GM12892 (cell line): ENCODE measurements at regions not wholly inside any gene's neighbourhood (a gene's known extent, or its start where the extent isn't known, plus 50 kb on each side); places are given as distances from the start of the nearest gene placed in this dataset.
A peak's percentile ranks its signal among the peaks of the same experiment; 100 is the strongest.

ENCODE experiments used
- DNase-seq: peaks from one replicate; pipeline ENCODE4 v3.0.0; 2011; ENCODE audit not compliant: insufficient read length
- FAIRE-seq: peaks from 2 replicates; lab custom pipeline; 2011; peaks lifted over from hg19 to GRCh38; lab: Jason Lieb, UNC
- POLR2A ChIP-seq: IDR thresholded peaks from 2 replicates; pipeline ENCODE4 v1.6.1; 2011; ENCODE audit warnings: low read depth, low read length, control low read depth
- POLR2AphosphoS5 ChIP-seq: IDR thresholded peaks from 2 replicates; pipeline ENCODE4 v1.6.1; 2011; ENCODE audit warnings: low read depth, low read length, control low read depth
- TAF1 ChIP-seq: IDR thresholded peaks from 2 replicates; pipeline ENCODE4 v1.6.1; 2011; ENCODE audit warnings: low read depth, mild to moderate bottlenecking, control low read depth, low read length, borderline replicate concordance

- DNase-seq, result no peak
- TF ChIP-seq POLR2AphosphoS5 (no peak), POLR2A (no peak), TAF1 (no peak)
- FAIRE-seq, result no peak
These were observed 71.0 kb downstream of the SEM1 start for GRCh38 chr7:96638669-96639068.

- no peak for DNase-seq
- TF ChIP-seq POLR2AphosphoS5 (no peak), POLR2A (no peak), TAF1 (no peak)
- no peak for FAIRE-seq
These were observed 72.1 kb downstream of the SEM1 start for GRCh38 chr7:96637522-96637921.

- TF ChIP-seq POLR2A, result no peak
- no peak for TF ChIP-seq POLR2AphosphoS5
- TF ChIP-seq TAF1, result no peak
- FAIRE-seq, result no peak
- no peak for DNase-seq
These were observed 72.7 kb downstream of the SEM1 start for GRCh38 chr7:96636979-96637378.

GRCh38 chr7:96636342-96636860, 73.2 kb downstream of the SEM1 start:
- no peak for FAIRE-seq

GRCh38 chr7:96629884-96630283, 79.8 kb downstream of the SEM1 start:
- TF ChIP-seq TAF1 (no peak), POLR2A (no peak), POLR2AphosphoS5 (no peak)
- no peak for FAIRE-seq
- no peak for DNase-seq

More at GRCh38 chr7:96636342-96636860, 73.2 kb downstream of the SEM1 start:
- TF ChIP-seq POLR2AphosphoS5, result no peak
- no peak for DNase-seq

GRCh38 chr7:96624954-96625353, 84.7 kb downstream of the SEM1 start:
- TF ChIP-seq TAF1 (no peak), POLR2AphosphoS5 (no peak), POLR2A (no peak)

GRCh38 chr7:96621932-96622331, 87.7 kb downstream of the SEM1 start:
- FAIRE-seq, result no peak
- TF ChIP-seq POLR2AphosphoS5, result no peak
- no peak for TF ChIP-seq POLR2A
- no peak for TF ChIP-seq TAF1

More at GRCh38 chr7:96624954-96625353, 84.7 kb downstream of the SEM1 start:
- FAIRE-seq (no peak), DNase-seq (no peak)

GRCh38 chr7:96614154-96614867, 95.3 kb downstream of the SEM1 start:
- no peak for DNase-seq
- peak; percentile 5 for FAIRE-seq
- TF ChIP-seq TAF1, result no peak
- no peak for TF ChIP-seq POLR2AphosphoS5
- no peak for TF ChIP-seq POLR2A

More at GRCh38 chr7:96621932-96622331, 87.7 kb downstream of the SEM1 start:
- no peak for DNase-seq

GRCh38 chr7:96612034-96612433, 97.6 kb downstream of the SEM1 start:
- FAIRE-seq (no peak), DNase-seq (no peak)
- no peak for TF ChIP-seq POLR2A
- no peak for TF ChIP-seq TAF1
- TF ChIP-seq POLR2AphosphoS5, result no peak

- FAIRE-seq (no peak), DNase-seq (no peak)
- TF ChIP-seq POLR2A, result no peak
- TF ChIP-seq TAF1, result no peak
- no peak for TF ChIP-seq POLR2AphosphoS5
These were observed 104.5 kb downstream of the SEM1 start for GRCh38 chr7:96605045-96605716.

- TF ChIP-seq TAF1, result no peak
- no peak for TF ChIP-seq POLR2A
- no peak for TF ChIP-seq POLR2AphosphoS5
- no peak for FAIRE-seq
These were observed 110.2 kb downstream of the SEM1 start for GRCh38 chr7:96599288-96599936.

GRCh38 chr7:96598421-96598820, 111.2 kb downstream of the SEM1 start:
- TF ChIP-seq POLR2A, result no peak
- no peak for TF ChIP-seq TAF1
- no peak for TF ChIP-seq POLR2AphosphoS5
- DNase-seq, result no peak
- no peak for FAIRE-seq

More at GRCh38 chr7:96599288-96599936, 110.2 kb downstream of the SEM1 start:
- DNase-seq, result no peak
